ENCODE measurements at regions not wholly inside any gene's neighbourhood (a gene's known extent, or its start where the extent isn't known, plus 50 kb on each side); places are given as distances from the start of the nearest gene placed in this dataset.
A peak's percentile ranks its signal among the peaks of the same experiment; 100 is the strongest.
"Not testable (repeated sequence)": the region's sequence is repeated elsewhere in the genome, so short reads cannot be mapped to it uniquely, and the experiment has no call there.

GRCh38 chr18:62442391-62442790 is 80.4 kb upstream of the ZCCHC2 start:
- no peak for DNase-seq

- peak; percentile 100 for DNase-seq
Measured at GRCh38 chr18:62445386-62445917, 77.4 kb upstream of the ZCCHC2 start.

- no peak for DNase-seq
Measured at GRCh38 chr18:62446511-62446910, 76.3 kb upstream of the ZCCHC2 start.

- DNase-seq: no peak
Measured at GRCh38 chr18:62447652-62448051, 75.2 kb upstream of the ZCCHC2 start.

- no peak for DNase-seq
Measured at GRCh38 chr18:62448426-62448825, 74.4 kb upstream of the ZCCHC2 start.

- DNase-seq: no peak
Measured at GRCh38 chr18:62449490-62450104, 73.2 kb upstream of the ZCCHC2 start.

- DNase-seq: no peak
Measured at GRCh38 chr18:62450175-62450545, 72.7 kb upstream of the ZCCHC2 start.

GRCh38 chr18:62450546-62451410 is 72.0 kb upstream of the ZCCHC2 start:
- DNase-seq: peak; percentile 17

GRCh38 chr18:62452280-62452831 is 70.5 kb upstream of the ZCCHC2 start:
- DNase-seq: no peak

- DNase-seq: no peak
Measured at GRCh38 chr18:62453864-62454263, 69.0 kb upstream of the ZCCHC2 start.

GRCh38 chr18:62454527-62454926 is 68.3 kb upstream of the ZCCHC2 start:
- no peak for DNase-seq

GRCh38 chr18:62455222-62455621 is 67.6 kb upstream of the ZCCHC2 start:
- no peak for DNase-seq

- no peak for DNase-seq
Measured at GRCh38 chr18:62457877-62458276, 64.9 kb upstream of the ZCCHC2 start.

GRCh38 chr18:62458346-62458745 is 64.5 kb upstream of the ZCCHC2 start:
- DNase-seq: no peak

GRCh38 chr18:62458868-62459716 is 63.7 kb upstream of the ZCCHC2 start:
- DNase-seq: no peak

- no peak for DNase-seq
Measured at GRCh38 chr18:62460851-62461300, 61.9 kb upstream of the ZCCHC2 start.

GRCh38 chr18:62461591-62461990 is 61.2 kb upstream of the ZCCHC2 start:
- DNase-seq: no peak

- DNase-seq: no peak
Measured at GRCh38 chr18:62464266-62464665, 58.6 kb upstream of the ZCCHC2 start.

GRCh38 chr18:62469131-62469530 is 53.7 kb upstream of the ZCCHC2 start:
- not testable (repeated sequence) for DNase-seq
